ENCODE measurements at regions not wholly inside any gene's neighbourhood (a gene's known extent, or its start where the extent isn't known, plus 50 kb on each side); places are given as distances from the start of the nearest gene placed in this dataset.

GRCh38 chr3:88509582-88509981 is 359.8 kb downstream of the C3orf38 start:
- TF ChIP-seq, protein P1, sequence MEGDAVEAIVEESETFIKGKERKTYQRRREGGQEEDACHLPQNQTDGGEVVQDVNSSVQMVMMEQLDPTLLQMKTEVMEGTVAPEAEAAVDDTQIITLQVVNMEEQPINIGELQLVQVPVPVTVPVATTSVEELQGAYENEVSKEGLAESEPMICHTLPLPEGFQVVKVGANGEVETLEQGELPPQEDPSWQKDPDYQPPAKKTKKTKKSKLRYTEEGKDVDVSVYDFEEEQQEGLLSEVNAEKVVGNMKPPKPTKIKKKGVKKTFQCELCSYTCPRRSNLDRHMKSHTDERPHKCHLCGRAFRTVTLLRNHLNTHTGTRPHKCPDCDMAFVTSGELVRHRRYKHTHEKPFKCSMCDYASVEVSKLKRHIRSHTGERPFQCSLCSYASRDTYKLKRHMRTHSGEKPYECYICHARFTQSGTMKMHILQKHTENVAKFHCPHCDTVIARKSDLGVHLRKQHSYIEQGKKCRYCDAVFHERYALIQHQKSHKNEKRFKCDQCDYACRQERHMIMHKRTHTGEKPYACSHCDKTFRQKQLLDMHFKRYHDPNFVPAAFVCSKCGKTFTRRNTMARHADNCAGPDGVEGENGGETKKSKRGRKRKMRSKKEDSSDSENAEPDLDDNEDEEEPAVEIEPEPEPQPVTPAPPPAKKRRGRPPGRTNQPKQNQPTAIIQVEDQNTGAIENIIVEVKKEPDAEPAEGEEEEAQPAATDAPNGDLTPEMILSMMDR (conservative IDR thresholded peaks at IDR 0.05; ENCODE audit: low read depth, low read length) = no peak
- TF ChIP-seq EZH2phosphoT487 (IDR thresholded peaks at IDR 0.05; ENCODE audit: borderline replicate concordance, low read length) (no peak), EZH2 (IDR thresholded peaks at IDR 0.05; ENCODE audit: low read length, unreplicated experiment) (no peak)

Measured in PC-3 (cell line).